Activated CD4-positive, alpha-beta memory T cell treated with anti-CD3 and anti-CD28 coated beads for 36 hours (primary cell): ENCODE measurements at regions not wholly inside any gene's neighbourhood (a gene's known extent, or its start where the extent isn't known, plus 50 kb on each side); places are given as distances from the start of the nearest gene placed in this dataset.

Experiments used
- CTCF ChIA-PET: fragments of 350-600 bp; sonication (Branson Sonifier 250); formaldehyde crosslinking; loops from one replicate; lab custom pipeline; 2021; ENCODE audit warnings: antibody characterized with exemption, inconsistent platforms; lab: Charles Lee
- POLR2A ChIA-PET: fragments of 350-600 bp; sonication (Branson Sonifier 250); formaldehyde crosslinking; loops from one replicate; lab custom pipeline; 2021; ENCODE audit warnings: antibody characterized with exemption; lab: Charles Lee
- DNase-seq: peaks from one replicate; pipeline ENCODE4 v3.0.0-alpha.2; 2020
- H3K27ac Mint-ChIP-seq: one replicate; pipeline ENCODE4 v1.8.0; 2021; ENCODE audit warnings: mixed read lengths
- H3K27me3 Mint-ChIP-seq: one replicate; pipeline ENCODE4 v1.8.0; 2021; ENCODE audit warnings: mixed read lengths
- H3K36me3 Mint-ChIP-seq: one replicate; pipeline ENCODE4 v1.8.0; 2021; ENCODE audit warnings: mixed read lengths
- H3K4me1 Mint-ChIP-seq: one replicate; pipeline ENCODE4 v1.8.0; 2021; ENCODE audit warnings: low read depth, mixed read lengths
- H3K4me3 Mint-ChIP-seq: one replicate; pipeline ENCODE4 v1.8.0; 2021; ENCODE audit warnings: mild to moderate bottlenecking, mixed read lengths
- H3K9me3 Mint-ChIP-seq: one replicate; pipeline ENCODE4 v1.8.0; 2021; ENCODE audit warnings: mixed read lengths
- intact Hi-C: fragments of 100-400 bp; cut with micrococcal nuclease; formaldehyde crosslinking; loops from one replicate; pipeline ENCODE4 v1.15.1; 2023

GRCh38 chr16:80074329-80074728 lies 466.5 kb upstream of the DYNLRB2 start:
- no peaks in the 10 kb centered on the region for H3K4me1 Mint-ChIP-seq
- POLR2A ChIA-PET: no interaction called here
- no peaks in the 10 kb centered on the region for H3K27me3 Mint-ChIP-seq
- H3K9me3 Mint-ChIP-seq: peaks cover 4% of the 10 kb centered on the region
- no peak overlapping the region for H3K4me3 Mint-ChIP-seq
- CTCF ChIA-PET: no interaction called here
- no peaks in the 10 kb centered on the region for H3K36me3 Mint-ChIP-seq
- H3K27ac Mint-ChIP-seq: no peak overlapping the region
- intact Hi-C loops: no loop called here
- DNase-seq: no peak

- H3K4me3 Mint-ChIP-seq: no peak overlapping the region
- peaks cover 4% of the 10 kb centered on the region for H3K27me3 Mint-ChIP-seq
- H3K4me1 Mint-ChIP-seq: no peaks in the 10 kb centered on the region
- CTCF ChIA-PET: no interaction called here
- no peaks in the 10 kb centered on the region for H3K36me3 Mint-ChIP-seq
- intact Hi-C loops: no loop called here
- no peak overlapping the region for H3K27ac Mint-ChIP-seq
- H3K9me3 Mint-ChIP-seq: peaks cover 4% of the 10 kb centered on the region
- DNase-seq: no peak
- POLR2A ChIA-PET: no interaction called here
These were observed 468.8 kb upstream of the DYNLRB2 start for GRCh38 chr16:80071964-80072456.

GRCh38 chr16:80066805-80067580 lies 466.5 kb upstream of the MAF start:
- no peaks in the 10 kb centered on the region for H3K36me3 Mint-ChIP-seq
- no peak overlapping the region for H3K4me3 Mint-ChIP-seq
- intact Hi-C loops: no loop called here
- POLR2A ChIA-PET: no interaction called here
- CTCF ChIA-PET: no interaction called here
- peaks cover 4% of the 10 kb centered on the region for H3K9me3 Mint-ChIP-seq
- H3K4me1 Mint-ChIP-seq: no peaks in the 10 kb centered on the region
- H3K27me3 Mint-ChIP-seq: peaks cover 4% of the 10 kb centered on the region
- no peak for DNase-seq
- H3K27ac Mint-ChIP-seq: no peak overlapping the region

DNA sequence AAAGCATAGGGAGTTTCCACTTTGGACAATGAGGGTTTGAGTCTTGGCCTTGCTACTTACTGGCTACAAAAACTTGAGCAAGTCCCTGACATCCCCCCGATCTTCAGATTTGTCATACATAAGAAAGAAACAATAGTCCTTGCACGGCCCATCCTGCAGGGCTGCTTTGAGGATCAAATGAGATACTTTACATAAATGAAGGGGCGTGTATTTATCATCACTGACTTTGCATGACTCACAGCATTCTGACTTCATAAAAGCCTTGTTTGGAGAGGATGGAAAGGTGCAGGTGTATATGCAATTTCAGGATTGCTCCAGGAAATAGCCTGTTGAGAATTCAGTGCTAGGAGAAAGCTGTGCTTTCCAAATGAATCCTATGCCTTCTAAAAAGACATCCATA lies 465.0 kb upstream of the MAF start:
- H3K36me3 Mint-ChIP-seq: no peaks in the 10 kb centered on the region
- no peak for DNase-seq
- intact Hi-C loops: no loop called here
- H3K27ac Mint-ChIP-seq: no peak overlapping the region
- no peak overlapping the region for H3K4me3 Mint-ChIP-seq
- peaks cover 4% of the 10 kb centered on the region for H3K9me3 Mint-ChIP-seq
- peaks cover 4% of the 10 kb centered on the region for H3K27me3 Mint-ChIP-seq
- ChIA-PET CTCF (no interaction called here), POLR2A (no interaction called here)
- no peaks in the 10 kb centered on the region for H3K4me1 Mint-ChIP-seq

- H3K4me1 Mint-ChIP-seq: no peaks in the 10 kb centered on the region
- H3K27me3 Mint-ChIP-seq: peaks cover 4% of the 10 kb centered on the region
- no peaks in the 10 kb centered on the region for H3K36me3 Mint-ChIP-seq
- intact Hi-C loops: no loop called here
- no peak overlapping the region for H3K4me3 Mint-ChIP-seq
- no peak overlapping the region for H3K27ac Mint-ChIP-seq
- ChIA-PET POLR2A (no interaction called here), CTCF (no interaction called here)
- no peak for DNase-seq
- no peaks in the 10 kb centered on the region for H3K9me3 Mint-ChIP-seq
These were observed 463.2 kb upstream of the MAF start for GRCh38 chr16:80063713-80064069.

DNA sequence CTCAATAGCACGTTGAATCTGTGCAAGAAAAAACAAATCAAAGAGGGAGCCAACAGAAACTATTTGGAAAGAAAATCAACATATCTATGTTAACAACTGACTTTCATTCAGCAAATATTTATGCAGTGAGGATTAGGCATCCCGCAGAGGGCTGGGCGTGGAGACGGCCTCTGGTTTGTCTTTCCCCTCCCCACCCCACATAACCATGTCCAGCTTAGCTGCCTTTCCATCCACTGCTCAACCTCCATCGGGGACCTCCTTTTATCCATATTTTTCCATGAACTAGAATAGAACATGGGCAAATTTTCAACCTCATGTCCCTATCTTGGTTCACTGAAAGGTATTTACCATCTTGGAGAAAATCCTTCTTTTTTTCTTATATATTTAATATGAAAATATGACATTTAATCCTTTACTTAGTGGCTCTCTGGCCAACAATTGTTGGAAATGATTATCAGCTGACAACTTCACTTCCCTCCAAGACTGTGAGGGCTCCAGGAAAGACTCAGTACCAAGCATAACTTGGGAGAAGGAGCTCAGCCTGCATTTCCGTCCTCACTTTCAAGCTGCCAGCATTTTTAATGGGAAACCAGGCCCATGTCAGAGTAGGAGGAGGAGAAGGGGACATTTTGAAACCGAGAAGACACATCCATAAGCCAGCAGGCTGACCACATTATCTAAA lies 462.6 kb upstream of the MAF start:
- POLR2A ChIA-PET: no interaction called here
- Mint-ChIP-seq H3K36me3 (no peaks in the 10 kb centered on the region), H3K4me3 (no peak overlapping the region), H3K9me3 (no peaks in the 10 kb centered on the region), H3K27ac (no peak overlapping the region), H3K27me3 (no peaks in the 10 kb centered on the region), H3K4me1 (no peaks in the 10 kb centered on the region)
- CTCF ChIA-PET: no interaction called here
- intact Hi-C loops: no loop called here
- no peak for DNase-seq

GRCh38 chr16:80062361-80063030 lies 462.0 kb upstream of the MAF start:
- no peak overlapping the region for H3K27ac Mint-ChIP-seq
- ChIA-PET POLR2A (no interaction called here), CTCF (no interaction called here)
- no peaks in the 10 kb centered on the region for H3K9me3 Mint-ChIP-seq
- H3K4me1 Mint-ChIP-seq: no peaks in the 10 kb centered on the region
- no peak overlapping the region for H3K4me3 Mint-ChIP-seq
- intact Hi-C loops: no loop called here
- H3K36me3 Mint-ChIP-seq: no peaks in the 10 kb centered on the region
- DNase-seq: no peak
- H3K27me3 Mint-ChIP-seq: no peaks in the 10 kb centered on the region

GRCh38 chr16:80060470-80060869 lies 459.9 kb upstream of the MAF start:
- intact Hi-C loops: no loop called here
- no peaks in the 10 kb centered on the region for H3K4me1 Mint-ChIP-seq
- H3K9me3 Mint-ChIP-seq: no peaks in the 10 kb centered on the region
- no peaks in the 10 kb centered on the region for H3K27me3 Mint-ChIP-seq
- no peak overlapping the region for H3K4me3 Mint-ChIP-seq
- no peak for DNase-seq
- H3K27ac Mint-ChIP-seq: no peak overlapping the region
- H3K36me3 Mint-ChIP-seq: no peaks in the 10 kb centered on the region
- POLR2A ChIA-PET: no interaction called here
- CTCF ChIA-PET: no interaction called here

DNA sequence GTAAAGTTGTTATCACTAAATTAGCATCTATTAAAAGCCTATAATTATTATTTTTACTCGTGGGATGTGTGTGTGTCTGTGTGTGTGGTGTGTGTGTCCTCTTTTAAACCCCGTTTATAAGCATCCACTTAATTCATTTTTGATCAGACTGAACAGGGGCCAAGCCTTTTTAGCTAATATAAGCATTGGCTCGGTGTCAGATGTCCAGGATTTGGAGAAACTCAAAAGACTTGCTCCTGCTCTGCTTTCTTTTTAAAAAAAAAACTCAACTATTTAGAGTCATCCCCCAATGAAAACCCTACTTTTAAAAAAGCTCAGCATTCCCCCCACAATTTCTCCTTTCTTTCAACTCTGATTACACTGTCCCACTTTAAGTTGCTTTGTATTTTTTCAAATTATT lies 459.3 kb upstream of the MAF start:
- Mint-ChIP-seq H3K9me3 (no peaks in the 10 kb centered on the region), H3K4me3 (no peak overlapping the region), H3K27ac (no peak overlapping the region), H3K36me3 (no peaks in the 10 kb centered on the region), H3K4me1 (no peaks in the 10 kb centered on the region), H3K27me3 (no peaks in the 10 kb centered on the region)
- intact Hi-C loops: no loop called here
- no peak for DNase-seq
- ChIA-PET POLR2A (no interaction called here), CTCF (no interaction called here)

GRCh38 chr16:80058214-80058613 lies 457.7 kb upstream of the MAF start:
- ChIA-PET POLR2A (no interaction called here), CTCF (no interaction called here)
- H3K27ac Mint-ChIP-seq: no peak overlapping the region
- intact Hi-C loops: no loop called here
- no peaks in the 10 kb centered on the region for H3K36me3 Mint-ChIP-seq
- no peaks in the 10 kb centered on the region for H3K9me3 Mint-ChIP-seq
- no peak for DNase-seq
- H3K4me1 Mint-ChIP-seq: no peaks in the 10 kb centered on the region
- no peaks in the 10 kb centered on the region for H3K27me3 Mint-ChIP-seq
- H3K4me3 Mint-ChIP-seq: no peak overlapping the region

DNA sequence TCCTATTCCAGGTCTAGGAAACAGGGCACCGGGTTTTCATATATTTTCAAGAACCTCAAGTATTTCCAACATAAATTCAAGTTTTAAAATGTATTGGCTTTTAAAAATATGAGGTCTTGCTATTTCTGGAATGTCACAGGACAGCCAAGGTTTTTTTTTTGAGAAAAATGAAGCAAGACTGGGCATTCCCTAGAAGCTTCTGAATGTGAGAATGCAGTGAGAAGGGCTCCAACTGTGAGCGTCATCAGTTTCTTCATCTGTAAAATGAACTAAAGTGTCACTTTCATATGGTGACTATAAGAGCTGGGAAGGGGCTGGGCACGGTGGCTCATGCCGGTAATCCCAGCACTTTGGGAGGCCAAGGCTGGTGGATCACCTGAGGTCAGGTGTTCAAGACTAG lies 455.8 kb upstream of the MAF start:
- Mint-ChIP-seq H3K9me3 (no peaks in the 10 kb centered on the region), H3K36me3 (no peaks in the 10 kb centered on the region), H3K27me3 (no peaks in the 10 kb centered on the region), H3K4me3 (no peak overlapping the region), H3K27ac (no peak overlapping the region), H3K4me1 (no peaks in the 10 kb centered on the region)
- POLR2A ChIA-PET: no interaction called here
- CTCF ChIA-PET: interaction anchor here (0.7 kb wide), 1 partner anchor 608 kb away, joined by 3 read pairs; no protein-coding TSS in a partner anchor
- intact Hi-C loops: no loop called here
- DNase-seq: no peak

GRCh38 chr16:80055831-80056230 lies 455.3 kb upstream of the MAF start:
- H3K4me1 Mint-ChIP-seq: no peaks in the 10 kb centered on the region
- no peak overlapping the region for H3K27ac Mint-ChIP-seq
- CTCF ChIA-PET: interaction anchor here (0.7 kb wide), 1 partner anchor 608 kb away, joined by 3 read pairs; no protein-coding TSS in a partner anchor
- no peaks in the 10 kb centered on the region for H3K9me3 Mint-ChIP-seq
- intact Hi-C loops: no loop called here
- no peaks in the 10 kb centered on the region for H3K27me3 Mint-ChIP-seq
- POLR2A ChIA-PET: no interaction called here
- DNase-seq: no peak
- H3K36me3 Mint-ChIP-seq: no peaks in the 10 kb centered on the region
- no peak overlapping the region for H3K4me3 Mint-ChIP-seq
